ENCODE measurements at regions not wholly inside any gene's neighbourhood (a gene's known extent, or its start where the extent isn't known, plus 50 kb on each side); places are given as distances from the start of the nearest gene placed in this dataset.
"Not testable (repeated sequence)": the region's sequence is repeated elsewhere in the genome, so short reads cannot be mapped to it uniquely, and the experiment has no call there.

DNA sequence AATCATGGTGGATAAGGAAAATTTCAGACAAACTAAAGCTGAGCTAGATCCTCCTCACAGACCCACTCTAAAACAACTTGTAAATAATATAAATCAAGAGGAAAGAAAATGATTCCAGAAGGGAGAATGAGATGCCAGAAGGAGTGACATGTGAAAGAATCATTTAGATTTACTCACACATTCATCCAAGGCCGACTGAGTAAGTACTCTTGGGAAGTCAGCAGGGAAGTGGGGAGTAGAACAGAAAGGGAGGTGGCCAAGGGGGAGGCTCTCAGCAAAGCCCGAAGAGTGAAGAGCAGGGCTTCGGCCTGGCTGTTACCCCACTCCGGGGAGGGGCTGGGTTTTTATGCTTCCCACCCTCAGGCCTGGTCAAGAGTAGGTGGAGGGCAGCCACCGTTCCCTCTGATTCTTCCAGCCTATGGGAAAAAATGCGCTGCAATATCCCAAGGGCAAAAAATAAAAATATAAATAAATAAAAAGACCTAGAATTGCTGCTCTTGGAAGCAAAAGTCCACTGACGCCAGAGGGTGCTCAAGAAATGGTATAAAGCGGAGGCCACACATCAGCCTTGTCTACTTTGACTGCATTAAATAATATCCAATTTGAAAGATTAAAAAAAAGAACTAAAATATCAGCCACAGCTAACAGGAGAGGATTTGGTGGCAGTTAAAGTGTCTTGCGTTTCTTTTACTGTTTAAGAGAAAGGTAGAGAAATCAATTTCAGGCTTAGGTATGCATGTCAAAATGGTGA lies 110.2 kb upstream of the COL5A1 start:
- DNase-seq, result no peak

DNA sequence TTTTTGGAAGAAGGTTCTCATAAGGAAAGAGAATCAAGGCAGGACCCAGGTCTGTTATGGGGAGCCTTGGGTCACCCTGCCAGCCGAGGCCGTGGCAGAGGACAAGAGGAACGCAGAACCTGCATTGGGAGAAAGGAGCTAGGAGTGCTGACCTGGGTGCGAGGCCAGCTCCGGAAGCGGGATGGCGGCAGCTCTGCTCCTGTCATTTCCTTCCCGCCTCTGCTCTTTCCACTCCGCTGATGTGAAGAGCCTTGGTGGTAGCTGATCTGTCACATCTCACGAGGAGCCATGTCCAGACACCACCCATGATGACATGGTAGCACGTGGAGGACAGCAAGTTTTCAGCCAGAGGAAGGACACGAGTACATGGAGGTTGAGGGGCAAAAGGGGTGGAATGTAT lies 109.5 kb upstream of the COL5A1 start:
- DNase-seq, result peak; percentile 2

DNA sequence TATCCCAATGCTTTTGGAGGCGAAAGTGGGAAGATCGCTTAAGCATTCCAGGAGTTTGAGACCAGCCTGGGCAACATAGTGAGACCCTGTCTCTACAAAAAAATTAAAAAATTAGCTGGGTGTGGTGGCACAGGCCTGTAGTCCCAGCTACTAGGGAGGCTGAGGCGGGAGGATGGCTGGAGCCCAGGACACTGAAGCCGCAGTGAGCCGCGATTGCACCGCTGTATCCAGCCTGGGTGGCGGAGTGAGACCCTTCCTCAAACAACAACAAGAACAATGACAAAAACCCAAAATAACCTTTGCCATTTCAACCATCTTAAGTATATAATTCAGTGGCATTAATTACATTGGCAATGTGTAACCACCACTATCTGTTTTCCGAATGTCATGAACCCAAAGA lies 108.9 kb upstream of the COL5A1 start:
- not testable (repeated sequence) for DNase-seq

GRCh38 chr9:134533850-134534588 lies 107.6 kb upstream of the COL5A1 start:
- DNase-seq, result peak; percentile 6

DNA sequence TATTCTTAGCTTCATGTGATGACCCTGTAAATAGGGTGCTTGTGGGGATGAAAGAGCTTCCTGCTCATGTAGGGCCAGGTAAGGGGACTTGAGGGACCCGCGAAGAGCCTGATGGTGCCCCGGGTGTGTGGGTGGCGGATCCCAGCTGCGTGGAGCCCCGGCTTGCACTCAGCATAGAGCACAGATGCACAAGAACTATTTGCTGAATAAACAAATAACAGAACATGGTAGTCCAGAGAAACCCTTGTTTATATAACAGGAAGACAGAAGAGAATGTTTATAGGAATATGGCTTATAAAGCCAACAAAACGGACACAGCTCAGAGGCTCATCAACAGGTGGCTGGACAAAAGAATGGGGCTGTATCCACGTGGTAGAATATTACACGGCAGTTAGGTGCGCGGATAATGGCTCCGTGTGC lies 106.9 kb upstream of the COL5A1 start:
- no peak for DNase-seq

DNA sequence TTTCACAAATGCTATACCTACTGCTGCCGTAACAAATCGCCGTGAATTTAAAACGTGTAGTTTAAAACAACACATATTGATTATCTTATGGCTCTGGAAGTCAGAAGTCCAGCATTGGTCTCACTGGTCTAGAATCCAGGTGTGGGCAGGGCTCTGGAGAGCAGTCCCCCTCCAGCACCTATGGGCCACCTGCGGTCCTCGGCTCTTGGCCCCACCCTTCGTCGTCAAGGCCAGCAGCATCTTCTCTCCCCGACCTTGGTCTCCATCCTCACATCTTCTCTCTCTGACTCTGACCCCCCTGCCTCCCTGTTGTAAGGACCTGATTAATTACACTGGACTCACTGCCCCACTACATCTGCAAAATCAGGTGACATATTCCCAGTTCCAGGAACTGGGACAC lies 106.4 kb upstream of the COL5A1 start:
- DNase-seq, result no peak

- DNase-seq, result no peak
Measured at GRCh38 chr9:134536101-134536900, 105.3 kb upstream of the COL5A1 start.

DNA sequence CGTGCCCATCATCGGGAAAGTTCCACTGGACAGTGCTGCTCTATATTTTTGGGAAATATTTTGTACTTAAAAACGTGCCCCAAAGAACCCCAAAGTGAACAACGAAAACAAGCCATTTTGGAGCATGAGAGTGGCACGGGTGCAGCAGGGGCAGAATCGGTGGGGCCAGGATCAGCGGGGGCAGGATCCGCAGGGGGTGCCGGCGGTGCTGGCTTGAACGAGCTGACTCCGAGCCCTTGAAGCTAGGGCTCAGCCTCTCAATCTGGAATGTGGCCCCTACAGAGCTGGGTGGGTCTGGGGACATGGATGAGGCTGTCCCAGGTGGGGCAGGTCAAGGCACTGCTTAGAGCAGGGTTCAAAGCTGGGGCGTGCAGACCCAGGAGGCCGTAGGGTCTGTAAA lies 104.7 kb upstream of the COL5A1 start:
- no peak for DNase-seq

DNA sequence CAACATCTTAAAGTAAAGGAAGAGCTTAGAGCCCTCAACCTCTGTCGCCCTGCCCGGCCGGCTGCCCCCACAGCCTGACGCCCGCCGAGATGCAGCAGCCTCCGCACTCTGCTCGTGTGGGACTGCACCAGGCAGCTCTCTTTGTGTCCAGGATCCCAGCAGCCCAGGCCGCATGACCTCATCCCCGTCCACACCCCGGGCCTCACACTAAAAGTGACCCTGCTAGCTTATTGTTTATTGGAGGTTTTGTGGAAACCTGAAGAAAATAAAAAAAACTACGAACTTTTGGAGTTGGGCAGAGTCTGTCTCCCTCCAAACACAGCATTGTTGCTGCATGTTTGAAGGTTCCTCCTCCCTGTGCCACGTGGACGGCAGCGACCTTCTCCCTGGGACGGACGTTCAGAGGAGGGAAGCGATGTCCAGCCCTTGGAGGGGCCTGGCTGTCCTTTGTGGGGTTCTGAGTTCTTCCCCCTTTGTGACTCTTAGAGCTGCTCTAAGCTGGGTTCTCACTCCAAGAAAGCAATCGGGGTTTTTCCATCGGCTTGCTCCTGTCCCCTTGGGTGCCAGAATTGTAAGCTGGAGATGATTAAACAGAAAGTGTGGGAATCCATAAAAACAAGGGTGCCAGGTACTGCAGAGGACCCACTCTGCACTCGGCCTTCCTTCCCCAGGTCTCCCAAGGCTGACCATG lies 103.5 kb upstream of the COL5A1 start:
- no peak for DNase-seq

DNA sequence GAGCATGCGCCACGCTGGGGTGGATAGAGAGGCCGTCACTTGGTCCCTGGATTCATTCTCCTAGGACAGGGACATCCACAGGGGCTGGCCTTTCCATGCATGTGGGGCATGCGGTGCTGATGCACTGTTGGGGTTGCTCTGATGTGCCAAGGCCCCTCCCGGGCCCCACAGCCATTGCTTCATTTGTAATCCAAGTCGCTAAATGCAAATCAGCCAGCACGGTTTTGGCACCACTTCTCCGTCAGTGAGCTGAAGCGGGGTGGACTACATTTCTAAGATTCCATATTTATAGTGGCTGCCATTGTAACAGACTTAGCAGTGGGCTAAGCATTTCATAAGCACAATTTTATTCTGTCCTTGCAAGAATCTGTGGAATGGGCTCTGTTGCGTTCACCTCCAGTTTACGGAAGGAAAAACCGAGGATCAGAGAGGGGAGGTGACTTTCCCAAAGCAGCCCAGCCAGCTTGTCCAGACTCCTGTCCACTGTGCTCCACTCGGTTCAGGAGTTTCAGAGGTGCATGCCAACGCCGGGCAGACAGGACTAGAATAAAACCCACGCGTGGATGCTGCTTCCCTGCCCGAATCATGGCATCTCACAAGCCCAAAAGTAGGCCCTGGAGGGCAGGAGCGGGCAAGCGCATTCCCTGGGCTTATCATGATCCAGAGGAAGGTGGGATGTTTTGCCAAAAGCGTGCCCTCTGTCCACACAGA lies 102.6 kb upstream of the COL5A1 start:
- DNase-seq, result no peak

- no peak for DNase-seq
Measured at GRCh38 chr9:134539586-134540194, 101.9 kb upstream of the COL5A1 start.

- no peak for DNase-seq
Measured at GRCh38 chr9:134540276-134541096, 101.1 kb upstream of the COL5A1 start.

- no peak for DNase-seq
Measured at GRCh38 chr9:134541097-134541747, 100.4 kb upstream of the COL5A1 start.

DNA sequence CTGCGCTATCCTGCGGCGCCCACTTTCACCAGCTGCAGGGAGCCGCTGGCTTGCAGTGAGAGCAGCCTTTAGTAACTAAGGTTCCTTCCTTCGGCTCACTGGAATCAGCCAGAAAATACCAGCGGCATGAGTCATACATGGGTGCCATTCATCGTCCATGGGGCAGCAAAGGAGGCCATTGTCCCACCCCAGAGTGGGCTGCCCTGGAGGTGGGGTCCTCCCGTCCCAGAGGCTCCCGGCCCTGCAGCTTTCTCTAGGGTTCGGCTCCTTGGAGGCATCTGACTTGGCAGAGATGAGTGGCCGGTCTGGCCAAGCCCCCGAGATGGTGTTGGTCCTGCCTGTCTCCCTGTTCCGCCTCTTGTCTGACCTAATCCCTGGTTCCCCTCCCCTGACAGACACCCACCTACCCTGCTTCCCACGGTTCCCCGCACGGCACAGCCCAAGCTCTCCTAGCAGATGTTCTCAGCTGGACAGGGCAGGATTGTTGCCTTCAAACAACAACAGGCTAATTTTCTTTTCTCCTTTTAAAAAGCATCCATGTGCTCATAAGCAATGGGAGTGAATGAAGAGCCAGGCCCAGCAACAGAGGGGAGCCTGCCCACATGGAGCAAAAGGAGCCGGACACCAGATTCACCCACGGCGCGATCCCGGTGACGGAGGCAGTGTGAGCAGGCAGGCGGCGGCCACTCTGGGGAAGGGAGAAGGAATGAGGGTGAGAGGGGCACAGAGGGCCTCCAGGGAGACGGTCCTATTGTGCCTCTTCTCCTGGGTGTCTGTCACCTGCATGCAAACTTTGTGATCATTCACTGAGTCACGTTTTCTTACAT lies 97.0 kb upstream of the COL5A1 start:
- DNase-seq, result no peak

- no peak for DNase-seq
Measured at GRCh38 chr9:134545215-134545542, 96.4 kb upstream of the COL5A1 start.

- DNase-seq, result no peak
Measured at GRCh38 chr9:134545543-134546245, 95.9 kb upstream of the COL5A1 start.

- no peak for DNase-seq
Measured at GRCh38 chr9:134546246-134546731, 95.3 kb upstream of the COL5A1 start.

GRCh38 chr9:134546746-134547145 lies 94.9 kb upstream of the COL5A1 start:
- no peak for DNase-seq
